Posterior vena cava (tissue), 2 donors: ENCODE measurements at regions not wholly inside any gene's neighbourhood (a gene's known extent, or its start where the extent isn't known, plus 50 kb on each side); places are given as distances from the start of the nearest gene placed in this dataset.
"Not testable (repeated sequence)": the region's sequence is repeated elsewhere in the genome, so short reads cannot be mapped to it uniquely, and the experiment has no call there.

Experiments
- DNase-seq: peaks from one replicate; pipeline ENCODE4 v3.0.0-alpha.2; 2020; ENCODE audit warnings: low spot score
- intact Hi-C, 2 donors: fragments of 100-400 bp; cut with DNase I; formaldehyde crosslinking; loops; one replicate each; pipeline versions ENCODE4 v1.14.1 to v1.14.2; 2022 to 2023
- donor health status: DM: yes; HTN: yes; CAD: no.
- donor health status: DM: yes; HTN: yes; CAD: no.

- DNase-seq, result no peak
- intact Hi-C loops, result no loop called here
These were observed 55.6 kb downstream of the TLNRD1 start for GRCh38 chr15:81056304-81056703.

GRCh38 chr15:81060470-81060869 is 59.7 kb downstream of the TLNRD1 start:
- intact Hi-C loops, result no loop called here
- no peak for DNase-seq

GRCh38 chr15:81060907-81061306 is 60.2 kb downstream of the TLNRD1 start:
- intact Hi-C loops, result no loop called here
- no peak for DNase-seq

- no peak for DNase-seq
- intact Hi-C loops, result no loop called here
These were observed 60.9 kb downstream of the TLNRD1 start for GRCh38 chr15:81061490-81062253.

GRCh38 chr15:81062937-81063336 is 62.2 kb downstream of the TLNRD1 start:
- DNase-seq, result no peak
- intact Hi-C loops, result no loop called here

GRCh38 chr15:81064253-81064652 is 63.5 kb downstream of the TLNRD1 start:
- intact Hi-C loops, result no loop called here
- DNase-seq, result no peak

- DNase-seq, intact Hi-C loops: not testable (repeated sequence)
These were observed 66.5 kb upstream of the CFAP161 start for GRCh38 chr15:81067567-81067966.

GRCh38 chr15:81068516-81068915 is 65.6 kb upstream of the CFAP161 start:
- intact Hi-C loops, result no loop called here

GRCh38 chr15:81069356-81069755 is 64.7 kb upstream of the CFAP161 start:
- DNase-seq, result no peak
- intact Hi-C loops, result no loop called here

More at GRCh38 chr15:81068516-81068915, 65.6 kb upstream of the CFAP161 start:
- DNase-seq, result no peak

- intact Hi-C loops, result no loop called here
- DNase-seq, result no peak
These were observed 64.2 kb upstream of the CFAP161 start for GRCh38 chr15:81069909-81070308.

GRCh38 chr15:81071120-81071519 is 63.0 kb upstream of the CFAP161 start:
- intact Hi-C loops, result no loop called here
- no peak for DNase-seq

GRCh38 chr15:81071705-81072104 is 62.4 kb upstream of the CFAP161 start:
- intact Hi-C loops, result no loop called here
- no peak for DNase-seq

GRCh38 chr15:81072551-81072950 is 61.5 kb upstream of the CFAP161 start:
- intact Hi-C loops, result no loop called here
- no peak for DNase-seq

GRCh38 chr15:81073801-81074200 is 60.3 kb upstream of the CFAP161 start:
- intact Hi-C loops, result no loop called here
- no peak for DNase-seq

- DNase-seq, result no peak
- intact Hi-C loops, result loop anchor here in 1 of 2 donors (1.0 kb wide), 1 partner anchor 13 kb away; no protein-coding TSS in a partner anchor
These were observed 59.3 kb upstream of the CFAP161 start for GRCh38 chr15:81074773-81075172.

- no peak for DNase-seq
- intact Hi-C loops, result loop anchor here in 1 of 2 donors (1.0 kb wide), 1 partner anchor 12 kb away; no protein-coding TSS in a partner anchor
These were observed 58.8 kb upstream of the CFAP161 start for GRCh38 chr15:81075272-81075671.

- DNase-seq, result no peak
- intact Hi-C loops, result no loop called here
These were observed 53.1 kb upstream of the CFAP161 start for GRCh38 chr15:81080996-81081395.

GRCh38 chr15:81083201-81083600 is 50.9 kb upstream of the CFAP161 start:
- intact Hi-C loops, result no loop called here

More at GRCh38 chr15:81083201-81083600, 50.9 kb upstream of the CFAP161 start:
- no peak for DNase-seq
